ENCODE measurements at regions not wholly inside any gene's neighbourhood (a gene's known extent, or its start where the extent isn't known, plus 50 kb on each side); places are given as distances from the start of the nearest gene placed in this dataset.

- ChIA-PET POLR2A (ENCODE audit: low non-redundant PET) (no interaction called here), CTCF (interaction anchor here (0.7 kb wide), 1 partner anchor 411 kb away, joined by 3 read pairs; no protein-coding TSS in a partner anchor)
- TF ChIP-seq CTCF (conservative IDR thresholded peaks at IDR 0.05; ENCODE audit: low read depth), result no peak
These were observed 63.7 kb upstream of the PZP start for GRCh38 chr12:9271875-9272274.

GRCh38 chr12:9264546-9264945 lies 56.4 kb upstream of the PZP start:
- CTCF ChIA-PET, result no interaction called here

More at GRCh38 chr12:9271875-9272274, 63.7 kb upstream of the PZP start:
- H3K27ac ChIP-seq, result no peak overlapping the region
- DNase-seq (ENCODE audit: low spot score), result no peak

GRCh38 chr12:9260931-9261330 lies 52.7 kb upstream of the PZP start:
- no peak for DNase-seq (ENCODE audit: low spot score)
- no peak for TF ChIP-seq CTCF (conservative IDR thresholded peaks at IDR 0.05; ENCODE audit: low read depth)
- POLR2A ChIA-PET (ENCODE audit: low non-redundant PET), result no interaction called here
- H3K27ac ChIP-seq, result no peak overlapping the region
- CTCF ChIA-PET, result no interaction called here

More at GRCh38 chr12:9264546-9264945, 56.4 kb upstream of the PZP start:
- no peak for TF ChIP-seq CTCF (conservative IDR thresholded peaks at IDR 0.05; ENCODE audit: low read depth)
- no peak for DNase-seq (ENCODE audit: low spot score)
- POLR2A ChIA-PET (ENCODE audit: low non-redundant PET), result no interaction called here
- no peak overlapping the region for H3K27ac ChIP-seq

- TF ChIP-seq CTCF (conservative IDR thresholded peaks at IDR 0.05; ENCODE audit: low read depth), result no peak
- H3K27ac ChIP-seq, result no peak overlapping the region
- POLR2A ChIA-PET (ENCODE audit: low non-redundant PET), result no interaction called here
- CTCF ChIA-PET, result no interaction called here
- DNase-seq (ENCODE audit: low spot score), result no peak
These were observed 50.5 kb upstream of the PZP start for GRCh38 chr12:9258676-9259075.

Data from RWPE1 (cell line).